RWPE1 (cell line): ENCODE measurements at regions not wholly inside any gene's neighbourhood (a gene's known extent, or its start where the extent isn't known, plus 50 kb on each side); places are given as distances from the start of the nearest gene placed in this dataset.
A peak's percentile ranks its signal among the peaks of the same experiment; 100 is the strongest.

ENCODE experiments used
- CTCF ChIA-PET: fragments of 350-600 bp; sonication (Branson Sonifier 250); formaldehyde crosslinking; extraction: SDS; loops from one replicate; lab custom pipeline; 2021; lab: Yijun Ruan, JAX
- POLR2A ChIA-PET: fragments of 400-600 bp; formaldehyde crosslinking; extraction: SDS; loops from one replicate; lab custom pipeline; 2020; ENCODE audit warnings: antibody characterized with exemption; ENCODE audit not compliant: low non-redundant PET; lab: Yijun Ruan, JAX
- DNase-seq: peaks from one replicate; pipeline ENCODE4 v3.0.0; 2012; ENCODE audit warnings: low spot score
- H3K27ac ChIP-seq: fragments of 450-650 bp; 2 replicates; pipeline ENCODE4 v1.5.1; 2017
- TF ChIP-seq, protein P1 (sequence below): fragments of 450-650 bp; conservative IDR thresholded peaks from 2 replicates; pipeline ENCODE4 v1.5.1; 2017; ENCODE audit warnings: low read depth, mild to moderate bottlenecking

DNA sequence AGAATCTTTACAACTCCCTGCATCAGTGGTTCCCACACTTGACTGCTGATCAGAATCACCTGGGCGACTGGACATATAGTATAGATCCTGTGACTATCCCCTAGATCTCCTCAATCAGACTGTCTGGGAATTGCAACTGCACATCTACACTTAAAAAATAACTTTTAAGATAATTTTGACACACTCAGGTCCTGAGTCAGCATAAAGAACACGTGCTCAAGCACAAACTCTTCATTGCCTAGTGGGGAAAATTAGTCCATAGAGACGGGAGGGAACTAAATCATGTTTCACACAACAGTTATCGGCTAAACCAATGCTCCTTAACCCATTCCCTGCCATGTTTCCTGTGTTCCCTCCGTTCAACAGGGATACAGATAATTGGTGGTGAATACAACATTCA, 243.5 kb upstream of the FGF13 start:
- POLR2A ChIA-PET: no interaction called here

DNA sequence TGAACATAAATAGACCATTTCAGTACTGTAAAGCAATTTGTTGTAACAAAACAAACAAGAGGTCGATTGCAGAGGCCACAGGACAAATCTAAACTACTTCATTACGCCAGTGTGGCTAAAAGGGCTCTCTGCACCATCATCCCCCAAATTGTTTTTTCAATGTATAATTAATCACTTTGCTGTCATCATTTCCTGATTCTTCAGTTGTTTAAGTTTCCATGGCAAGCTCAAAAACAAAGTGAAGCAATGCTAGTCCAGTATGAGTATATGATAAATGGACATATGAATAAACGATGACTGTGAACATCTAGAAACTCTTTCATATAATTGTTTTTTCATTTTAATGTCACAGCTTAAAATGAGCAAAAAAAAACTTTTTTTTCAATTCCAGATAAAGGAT, 235.4 kb upstream of the FGF13 start:
- H3K27ac ChIP-seq: no peak overlapping the region
- TF ChIP-seq, protein P1, sequence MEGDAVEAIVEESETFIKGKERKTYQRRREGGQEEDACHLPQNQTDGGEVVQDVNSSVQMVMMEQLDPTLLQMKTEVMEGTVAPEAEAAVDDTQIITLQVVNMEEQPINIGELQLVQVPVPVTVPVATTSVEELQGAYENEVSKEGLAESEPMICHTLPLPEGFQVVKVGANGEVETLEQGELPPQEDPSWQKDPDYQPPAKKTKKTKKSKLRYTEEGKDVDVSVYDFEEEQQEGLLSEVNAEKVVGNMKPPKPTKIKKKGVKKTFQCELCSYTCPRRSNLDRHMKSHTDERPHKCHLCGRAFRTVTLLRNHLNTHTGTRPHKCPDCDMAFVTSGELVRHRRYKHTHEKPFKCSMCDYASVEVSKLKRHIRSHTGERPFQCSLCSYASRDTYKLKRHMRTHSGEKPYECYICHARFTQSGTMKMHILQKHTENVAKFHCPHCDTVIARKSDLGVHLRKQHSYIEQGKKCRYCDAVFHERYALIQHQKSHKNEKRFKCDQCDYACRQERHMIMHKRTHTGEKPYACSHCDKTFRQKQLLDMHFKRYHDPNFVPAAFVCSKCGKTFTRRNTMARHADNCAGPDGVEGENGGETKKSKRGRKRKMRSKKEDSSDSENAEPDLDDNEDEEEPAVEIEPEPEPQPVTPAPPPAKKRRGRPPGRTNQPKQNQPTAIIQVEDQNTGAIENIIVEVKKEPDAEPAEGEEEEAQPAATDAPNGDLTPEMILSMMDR: no peak
- ChIA-PET CTCF (no interaction called here), POLR2A (no interaction called here)
- DNase-seq: no peak

More for the DNA sequence above, 243.5 kb upstream of the FGF13 start:
- CTCF ChIA-PET: no interaction called here
- no peak for DNase-seq
- TF ChIP-seq, protein P1: no peak
- no peak overlapping the region for H3K27ac ChIP-seq

DNA sequence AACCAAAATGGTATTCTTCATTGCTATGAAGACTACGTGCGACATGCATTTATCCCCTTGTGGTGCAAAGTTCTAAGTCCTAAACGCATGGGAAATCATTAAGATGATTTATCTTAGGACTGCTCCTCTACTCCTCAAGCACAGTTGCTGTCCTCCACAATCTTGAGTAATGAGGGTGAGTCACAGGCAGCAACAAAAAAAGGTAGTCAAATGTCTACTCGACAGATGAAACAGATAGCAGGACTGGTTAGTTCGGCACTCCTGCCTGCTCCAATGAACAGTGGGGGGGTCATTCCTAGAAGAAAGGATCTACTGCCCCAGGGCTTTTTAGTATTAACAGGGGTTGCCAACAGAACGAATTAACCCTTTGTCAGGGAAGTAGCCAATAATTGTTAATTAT, 233.7 kb upstream of the FGF13 start:
- CTCF ChIA-PET: no interaction called here
- no peak overlapping the region for H3K27ac ChIP-seq
- POLR2A ChIA-PET: no interaction called here
- TF ChIP-seq, protein P1: no peak
- peak; percentile 1 for DNase-seq

DNA sequence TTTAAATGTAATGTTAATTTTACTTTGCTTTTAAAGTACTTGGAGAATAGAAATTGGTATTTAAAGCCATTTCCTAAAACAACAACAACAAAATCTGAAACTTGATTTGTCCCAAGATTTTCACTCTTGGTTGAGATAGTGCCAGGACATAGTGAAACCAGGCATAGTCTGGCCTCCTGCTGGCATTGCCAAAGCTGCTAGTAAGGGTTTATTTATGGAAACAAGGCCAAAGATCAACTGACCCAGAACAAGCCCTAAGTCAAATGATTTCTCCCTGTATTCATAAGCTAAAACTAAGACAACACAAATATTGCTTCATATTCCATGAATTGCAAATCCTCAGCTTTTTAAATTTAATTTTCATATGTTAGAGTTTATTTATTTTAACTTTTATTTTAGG, 227.5 kb upstream of the FGF13 start:
- H3K27ac ChIP-seq: no peak overlapping the region
- DNase-seq: no peak
- ChIA-PET POLR2A (no interaction called here), CTCF (interaction anchor here (0.7 kb wide), 1 partner anchor 90 kb away, joined by 3 read pairs; no protein-coding TSS in a partner anchor)
- TF ChIP-seq, protein P1: no peak

DNA sequence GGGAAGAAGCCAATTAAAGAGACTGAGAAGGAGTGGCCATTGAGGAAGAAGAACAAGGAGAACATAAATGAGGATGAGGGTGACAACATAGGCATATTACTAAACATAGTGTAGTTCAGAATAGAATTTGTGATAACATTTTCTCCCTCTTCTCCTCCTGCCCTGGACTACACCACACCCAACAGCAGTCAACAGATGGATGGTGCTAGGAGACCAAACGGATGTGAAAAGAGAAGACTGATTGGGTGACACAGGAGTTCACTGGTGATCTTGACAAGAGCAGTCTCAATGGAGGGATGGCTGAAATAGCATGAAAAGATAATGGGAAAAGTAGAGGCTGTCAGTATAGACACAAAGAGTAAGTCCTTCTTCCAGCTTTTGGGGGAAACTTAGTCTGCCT, 226.5 kb upstream of the FGF13 start:
- H3K27ac ChIP-seq: no peak overlapping the region
- ChIA-PET CTCF (no interaction called here), POLR2A (no interaction called here)
- TF ChIP-seq, protein P1: no peak
- DNase-seq: no peak

DNA sequence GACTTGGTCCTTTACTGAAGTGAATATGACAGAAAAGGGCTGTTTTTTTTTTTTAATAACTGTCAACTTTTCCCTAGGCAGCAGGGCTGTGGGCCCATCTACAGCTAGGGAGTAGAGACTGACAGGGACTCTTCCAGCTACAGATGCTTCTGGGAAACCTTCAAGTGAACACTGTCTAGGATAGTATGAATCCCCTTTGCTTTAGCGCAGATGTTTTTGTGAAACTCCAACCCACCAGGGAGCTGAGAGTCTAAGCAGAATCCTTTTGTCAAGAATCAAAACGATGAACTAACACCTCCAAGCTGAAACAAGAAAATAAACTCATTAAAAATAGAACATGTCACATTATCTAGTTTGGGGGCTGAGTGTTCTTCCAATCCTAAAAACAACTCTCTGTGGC, 219.7 kb upstream of the FGF13 start:
- ChIA-PET CTCF (no interaction called here), POLR2A (no interaction called here)
- H3K27ac ChIP-seq: no peak overlapping the region
- TF ChIP-seq, protein P1: no peak
- DNase-seq: no peak

DNA sequence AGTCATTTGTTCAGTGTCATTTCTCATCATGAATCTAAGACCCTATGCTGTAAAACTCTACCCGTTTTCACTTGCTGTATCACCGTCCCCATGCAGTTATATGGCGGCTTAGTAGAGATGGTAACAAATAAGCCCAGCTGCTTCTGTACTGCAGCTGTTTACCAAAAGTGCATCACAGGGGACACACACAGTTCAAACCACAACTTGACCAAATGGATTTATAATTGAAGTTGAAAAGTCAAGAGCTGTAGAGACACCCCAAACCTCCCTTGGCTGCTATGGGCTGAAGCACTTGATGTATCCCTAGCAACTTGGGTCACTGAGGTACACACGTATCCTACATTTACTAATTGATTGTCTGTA, 219.0 kb upstream of the FGF13 start:
- CTCF ChIA-PET: interaction anchor here (0.6 kb wide), 1 partner anchor 64 kb away, joined by 3 read pairs; no protein-coding TSS in a partner anchor
- POLR2A ChIA-PET: no interaction called here
- TF ChIP-seq, protein P1: no peak
- no peak overlapping the region for H3K27ac ChIP-seq
- DNase-seq: no peak
